Esophagus (tissue), 2 donors: ENCODE measurements at regions not wholly inside any gene's neighbourhood (a gene's known extent, or its start where the extent isn't known, plus 50 kb on each side); places are given as distances from the start of the nearest gene placed in this dataset.

Experiments
- H3K27ac ChIP-seq, 2 donors: one replicate each; pipeline ENCODE4 v1.5.1; 2013; ENCODE audit warnings: low read depth in 2 of 2, mild to moderate bottlenecking in 2 of 2, inconsistent platforms in 1 of 2, low read length in 1 of 2, moderate library complexity in 1 of 2
- H3K27me3 ChIP-seq, 2 donors: one replicate each; pipeline ENCODE4 v1.6.1; 2013; ENCODE audit warnings: low read length in 2 of 2, control low read depth in 1 of 2, mild to moderate bottlenecking in 1 of 2; ENCODE audit not compliant: insufficient read depth in 2 of 2, control insufficient read depth in 1 of 2
- H3K36me3 ChIP-seq, 2 donors: one replicate each; pipeline ENCODE4 v1.6.1; 2013; ENCODE audit warnings: low read length in 1 of 2; ENCODE audit not compliant: control insufficient read depth in 2 of 2, insufficient read depth in 2 of 2
- H3K4me1 ChIP-seq, 2 donors: one replicate each; pipeline ENCODE4 v1.6.1; 2013; ENCODE audit warnings: low read length in 1 of 2; ENCODE audit not compliant: control insufficient read depth in 2 of 2, insufficient read depth in 2 of 2
- H3K4me3 ChIP-seq, 2 donors: one replicate each; pipeline ENCODE4 v1.5.1; 2013; ENCODE audit warnings: low read length in 2 of 2, mild to moderate bottlenecking in 2 of 2, low read depth in 1 of 2, moderate library complexity in 1 of 2
- H3K9me3 ChIP-seq, 2 donors: one replicate each; pipeline ENCODE4 v1.6.1; 2013; ENCODE audit warnings: mild to moderate bottlenecking in 2 of 2, low read depth in 1 of 2, low read length in 1 of 2, moderate library complexity in 1 of 2; ENCODE audit not compliant: control insufficient read depth in 2 of 2, insufficient read depth in 1 of 2
- WGBS, 2 donors: extraction: QIAGEN DNeasy Blood & Tissue Kit; methylation state at CpG; one replicate each; pipeline ENCODE4 v1.1.7; 2013; 5-methylcytosine and 5-hydroxymethylcytosine counted together
- donor health status: healthy with polysubstance abuse.
- donor health status: Bipolar disorder and iron deficiency.

- Histone ChIP-seq H3K9me3 (peaks cover 0 to 30% of the 10 kb centered on the region in 2 donors), H3K27ac (peak overlapping the region; percentile 26 to 77), H3K4me1 (no peaks in the 10 kb centered on the region), H3K36me3 (no peaks in the 10 kb centered on the region), H3K27me3 (no peaks in the 10 kb centered on the region), H3K4me3 (peak overlapping the region; percentile 43 to 62)
- 24 to 35% methylated on average over 15 to 23 of the region's 23 CpGs for WGBS, 2 donors
These were observed 164.4 kb downstream of the GLRX3 start for GRCh38 chr10:130300608-130301020.

- Histone ChIP-seq H3K9me3 (peaks cover 0 to 30% of the 10 kb centered on the region in 2 donors), H3K36me3 (no peaks in the 10 kb centered on the region), H3K4me1 (no peaks in the 10 kb centered on the region), H3K4me3 (peak overlapping the region; percentile 43 to 62), H3K27me3 (no peaks in the 10 kb centered on the region), H3K27ac (peak overlapping the region; percentile 72 to 77)
- 22 to 27% methylated on average over 42 to 54 of the region's 54 CpGs for whole genome bisulfite sequencing, 2 donors
These were observed 165.1 kb downstream of the GLRX3 start for GRCh38 chr10:130301021-130301892.

- no peaks in the 10 kb centered on the region for H3K4me1 ChIP-seq
- H3K27ac ChIP-seq: no peak overlapping the region
- H3K9me3 ChIP-seq: peaks cover 3 to 19% of the 10 kb centered on the region in 2 donors
- no peak overlapping the region for H3K4me3 ChIP-seq
- no peaks in the 10 kb centered on the region for H3K27me3 ChIP-seq
- 81 to 82% methylated on average over 7 of the region's 7 CpGs for WGBS, 2 donors
- H3K36me3 ChIP-seq: no peaks in the 10 kb centered on the region
These were observed 190.8 kb downstream of the GLRX3 start for GRCh38 chr10:130326954-130327353.

- no peak overlapping the region for H3K4me3 ChIP-seq
- H3K27me3 ChIP-seq: no peaks in the 10 kb centered on the region
- no peak overlapping the region for H3K27ac ChIP-seq
- no peaks in the 10 kb centered on the region for H3K36me3 ChIP-seq
- peaks cover 3 to 17% of the 10 kb centered on the region in 2 donors for H3K9me3 ChIP-seq
- 66 to 70% methylated on average over 6 of the region's 6 CpGs for WGBS, 2 donors
- H3K4me1 ChIP-seq: no peaks in the 10 kb centered on the region
These were observed 193.6 kb downstream of the GLRX3 start for GRCh38 chr10:130329792-130330191.

GRCh38 chr10:130333185-130333584 lies 197.0 kb downstream of the GLRX3 start:
- no peak overlapping the region for H3K4me3 ChIP-seq
- H3K4me1 ChIP-seq: no peaks in the 10 kb centered on the region
- H3K27ac ChIP-seq: no peak overlapping the region
- H3K9me3 ChIP-seq: peaks cover 0 to 16% of the 10 kb centered on the region in 2 donors
- H3K27me3 ChIP-seq: no peaks in the 10 kb centered on the region
- no peaks in the 10 kb centered on the region for H3K36me3 ChIP-seq
- 26 to 31% methylated on average over 2 of the region's 2 CpGs for WGBS, 2 donors

GRCh38 chr10:130335336-130335735 lies 199.1 kb downstream of the GLRX3 start:
- Histone ChIP-seq H3K4me1 (no peaks in the 10 kb centered on the region), H3K9me3 (peaks cover 0 to 22% of the 10 kb centered on the region in 2 donors), H3K4me3 (no peak overlapping the region), H3K36me3 (no peaks in the 10 kb centered on the region), H3K27ac (no peak overlapping the region), H3K27me3 (no peaks in the 10 kb centered on the region)
- WGBS, 2 donors: 84 to 88% methylated on average over 10 of the region's 10 CpGs

GRCh38 chr10:130336617-130337304 lies 200.6 kb downstream of the GLRX3 start:
- WGBS, 2 donors: 68 to 77% methylated on average over 8 of the region's 8 CpGs
- no peaks in the 10 kb centered on the region for H3K36me3 ChIP-seq

GRCh38 chr10:130337305-130337640 lies 201.1 kb downstream of the GLRX3 start:
- Histone ChIP-seq H3K9me3 (peaks cover 6 to 25% of the 10 kb centered on the region in 2 donors), H3K4me3 (no peak overlapping the region), H3K27ac (no peak overlapping the region), H3K27me3 (no peaks in the 10 kb centered on the region), H3K36me3 (no peaks in the 10 kb centered on the region), H3K4me1 (no peaks in the 10 kb centered on the region)
- whole genome bisulfite sequencing, 2 donors: 82 to 86% methylated on average over 13 of the region's 13 CpGs

More at GRCh38 chr10:130336617-130337304, 200.6 kb downstream of the GLRX3 start:
- Histone ChIP-seq H3K4me3 (no peak overlapping the region), H3K27ac (no peak overlapping the region), H3K9me3 (peaks cover 6 to 22% of the 10 kb centered on the region in 2 donors), H3K4me1 (no peaks in the 10 kb centered on the region), H3K27me3 (no peaks in the 10 kb centered on the region)

GRCh38 chr10:130337696-130338635 lies 201.8 kb downstream of the GLRX3 start:
- H3K27ac ChIP-seq: no peak overlapping the region
- H3K36me3 ChIP-seq: no peaks in the 10 kb centered on the region
- H3K4me3 ChIP-seq: no peak overlapping the region
- no peaks in the 10 kb centered on the region for H3K27me3 ChIP-seq
- WGBS, 2 donors: 80 to 83% methylated on average over 19 of the region's 19 CpGs
- H3K4me1 ChIP-seq: no peaks in the 10 kb centered on the region
- peaks cover 6 to 25% of the 10 kb centered on the region in 2 donors for H3K9me3 ChIP-seq
